Kidney (tissue), 13 donors: ENCODE measurements at regions not wholly inside any gene's neighbourhood (a gene's known extent, or its start where the extent isn't known, plus 50 kb on each side); places are given as distances from the start of the nearest gene placed in this dataset.

ENCODE experiments used
- DNase-seq, 5 donors: peaks; one replicate each; pipeline ENCODE4 v3.0.0-alpha.2; 2013 to 2020
- FAIRE-seq: peaks from 2 replicates; lab custom pipeline; 2012; peaks lifted over from hg19 to GRCh38; lab: Jason Lieb, UNC
- H3K27ac ChIP-seq, 2 donors: one replicate each; pipeline ENCODE4 v1.7.0; 2013; ENCODE audit warnings: low read depth in 2 of 2, low read length in 2 of 2, inconsistent platforms in 1 of 2
- H3K27me3 ChIP-seq: one replicate; pipeline ENCODE4 v1.7.1; 2013; ENCODE audit warnings: low read length, inconsistent platforms; ENCODE audit not compliant: control insufficient read depth, insufficient read depth
- H3K36me3 ChIP-seq, 3 donors: one replicate each; pipeline versions ENCODE4 v1.7.0 to v1.7.1; 2013; ENCODE audit warnings: low read length in 3 of 3, control low read depth in 1 of 3, inconsistent platforms in 1 of 3; ENCODE audit not compliant: insufficient read depth in 3 of 3, control insufficient read depth in 2 of 3
- H3K4me1 ChIP-seq, 3 donors: one replicate each; pipeline versions ENCODE4 v1.7.0 to v1.7.1; 2013; ENCODE audit warnings: low read length in 3 of 3, inconsistent platforms in 1 of 3, low read depth in 1 of 3; ENCODE audit not compliant: control insufficient read depth in 2 of 3, insufficient read depth in 2 of 3
- H3K4me3 ChIP-seq, 3 donors: one replicate each; pipeline versions ENCODE4 v1.7.0 to v1.8.1; 2013; ENCODE audit warnings: low read length in 3 of 3, control low read depth in 1 of 3, inconsistent platforms in 1 of 3
- H3K9ac ChIP-seq, 3 donors: one replicate each; pipeline versions ENCODE4 v1.7.0 to v1.7.1; 2013; ENCODE audit warnings: low read length in 3 of 3, control low read depth in 1 of 3, inconsistent platforms in 1 of 3
- H3K9me3 ChIP-seq, 3 donors: one replicate each; pipeline versions ENCODE4 v1.7.0 to v1.7.1; 2013; ENCODE audit warnings: low read length in 3 of 3, control low read depth in 1 of 3, inconsistent platforms in 1 of 3; ENCODE audit not compliant: control insufficient read depth in 2 of 3, insufficient read depth in 1 of 3
- CTCF ChIP-seq: IDR thresholded peaks from 3 replicates; pipeline ENCODE4 v1.5.1; 2012; ENCODE audit warnings: mild to moderate bottlenecking, moderate library complexity, borderline replicate concordance; ENCODE audit not compliant: insufficient read depth; ENCODE audit errors: extremely low read depth
- intact Hi-C: fragments of 100-400 bp; cut with DNase I; formaldehyde crosslinking; loops from one replicate; pipeline ENCODE4 v1.11.1; 2022
- donor health status: control.
- donor health status: control.
- donor health status: control.
- donor health status: control.
- donor health status: control.
- donor health status: DM: yes; HTN: yes; CAD: no.
- donor health status: Normal renal cell carcinoma (clear cell type).

DNA sequence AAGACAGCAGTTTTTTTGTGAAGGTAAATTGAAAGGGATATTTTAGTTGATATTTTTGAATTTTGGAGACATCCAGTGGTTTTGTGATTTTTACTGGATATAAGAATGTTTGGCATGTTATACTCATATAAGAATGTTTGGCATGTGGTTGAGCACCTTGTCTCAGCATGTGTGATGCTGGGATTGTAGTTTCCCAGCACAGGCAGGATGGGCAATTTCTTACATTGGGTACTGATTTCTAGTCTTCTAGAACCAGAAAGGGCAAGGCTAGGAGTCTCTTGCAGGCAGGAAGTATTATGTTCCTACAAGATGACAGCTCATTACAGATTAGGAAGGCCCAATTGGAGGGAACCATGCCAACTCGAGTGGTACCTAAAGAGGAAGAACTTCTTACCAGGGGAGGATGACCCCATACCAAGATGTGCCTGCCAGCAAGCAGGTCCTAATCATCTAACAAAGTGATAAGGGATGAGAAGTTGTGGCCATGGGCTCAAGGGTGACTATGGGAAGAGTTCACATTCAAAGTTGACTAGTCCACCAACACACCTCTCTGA lies 377.8 kb downstream of the UTRN start:
- H3K9ac ChIP-seq = no peak overlapping the region
- no peaks in the 10 kb centered on the region for H3K9me3 ChIP-seq
- H3K4me1 ChIP-seq = peaks cover 0 to 5% (median 3%) of the 10 kb centered on the region in 3 donors
- intact Hi-C loops = no loop called here
- no peak overlapping the region for H3K27ac ChIP-seq
- H3K4me3 ChIP-seq = no peak overlapping the region
- no peak for TF ChIP-seq CTCF
- no peak for DNase-seq
- no peaks in the 10 kb centered on the region for H3K36me3 ChIP-seq
- H3K27me3 ChIP-seq = no peaks in the 10 kb centered on the region
- FAIRE-seq = no peak

- intact Hi-C loops = no loop called here
- H3K4me3 ChIP-seq = no peak overlapping the region
- H3K4me1 ChIP-seq = peaks cover 0 to 2% (median under 1%) of the 10 kb centered on the region in 3 donors
- no peak overlapping the region for H3K9ac ChIP-seq
- H3K9me3 ChIP-seq = no peaks in the 10 kb centered on the region
- no peak for DNase-seq
- no peak overlapping the region for H3K27ac ChIP-seq
- no peaks in the 10 kb centered on the region for H3K27me3 ChIP-seq
- H3K36me3 ChIP-seq = no peaks in the 10 kb centered on the region
- FAIRE-seq = no peak
- no peak for TF ChIP-seq CTCF
Observed at GRCh38 chr6:144664281-144664680, 379.1 kb downstream of the UTRN start.

GRCh38 chr6:144664947-144665346 lies 379.8 kb downstream of the UTRN start:
- DNase-seq = no peak
- TF ChIP-seq CTCF = no peak
- no peak for FAIRE-seq
- H3K9ac ChIP-seq = no peak overlapping the region
- intact Hi-C loops = no loop called here
- no peaks in the 10 kb centered on the region for H3K36me3 ChIP-seq
- H3K9me3 ChIP-seq = no peaks in the 10 kb centered on the region
- no peak overlapping the region for H3K4me3 ChIP-seq
- no peak overlapping the region for H3K27ac ChIP-seq
- H3K27me3 ChIP-seq = no peaks in the 10 kb centered on the region
- no peaks in the 10 kb centered on the region for H3K4me1 ChIP-seq

DNA sequence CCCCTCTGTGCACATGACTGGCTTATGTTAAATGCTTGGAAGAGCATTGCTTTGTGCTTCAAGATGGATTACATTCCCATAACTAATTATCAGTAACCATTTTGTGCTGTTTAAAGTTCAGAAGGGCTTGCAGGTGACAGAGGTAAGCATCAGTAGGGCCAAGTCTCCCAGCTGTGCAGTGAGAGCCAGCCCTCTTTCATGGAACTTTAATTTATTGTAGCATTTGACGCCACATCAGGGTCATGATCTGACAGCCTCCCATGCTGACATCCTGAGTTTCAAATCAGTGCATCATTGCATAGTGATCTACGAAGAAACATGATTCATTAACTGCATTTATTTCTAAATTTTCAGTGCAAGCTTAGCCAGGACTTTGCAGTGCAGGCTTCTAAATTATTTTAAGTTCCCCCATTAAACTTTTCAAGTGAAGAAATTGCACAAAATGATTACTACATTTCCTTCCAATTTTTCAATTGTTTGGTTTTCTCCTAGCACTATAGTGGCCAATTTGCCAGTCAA lies 380.9 kb downstream of the UTRN start:
- H3K27me3 ChIP-seq = no peaks in the 10 kb centered on the region
- intact Hi-C loops = no loop called here
- no peak overlapping the region for H3K27ac ChIP-seq
- H3K9ac ChIP-seq = no peak overlapping the region
- no peak for TF ChIP-seq CTCF
- no peak overlapping the region for H3K4me3 ChIP-seq
- no peaks in the 10 kb centered on the region for H3K9me3 ChIP-seq
- DNase-seq (no peak), FAIRE-seq (no peak)
- no peaks in the 10 kb centered on the region for H3K4me1 ChIP-seq
- H3K36me3 ChIP-seq = no peaks in the 10 kb centered on the region
